ENCODE measurements at regions not wholly inside any gene's neighbourhood (a gene's known extent, or its start where the extent isn't known, plus 50 kb on each side); places are given as distances from the start of the nearest gene placed in this dataset.

GRCh38 chr12:65529106-65529505 lies 250.6 kb downstream of the MSRB3 start:
- TF ChIP-seq, protein P1, sequence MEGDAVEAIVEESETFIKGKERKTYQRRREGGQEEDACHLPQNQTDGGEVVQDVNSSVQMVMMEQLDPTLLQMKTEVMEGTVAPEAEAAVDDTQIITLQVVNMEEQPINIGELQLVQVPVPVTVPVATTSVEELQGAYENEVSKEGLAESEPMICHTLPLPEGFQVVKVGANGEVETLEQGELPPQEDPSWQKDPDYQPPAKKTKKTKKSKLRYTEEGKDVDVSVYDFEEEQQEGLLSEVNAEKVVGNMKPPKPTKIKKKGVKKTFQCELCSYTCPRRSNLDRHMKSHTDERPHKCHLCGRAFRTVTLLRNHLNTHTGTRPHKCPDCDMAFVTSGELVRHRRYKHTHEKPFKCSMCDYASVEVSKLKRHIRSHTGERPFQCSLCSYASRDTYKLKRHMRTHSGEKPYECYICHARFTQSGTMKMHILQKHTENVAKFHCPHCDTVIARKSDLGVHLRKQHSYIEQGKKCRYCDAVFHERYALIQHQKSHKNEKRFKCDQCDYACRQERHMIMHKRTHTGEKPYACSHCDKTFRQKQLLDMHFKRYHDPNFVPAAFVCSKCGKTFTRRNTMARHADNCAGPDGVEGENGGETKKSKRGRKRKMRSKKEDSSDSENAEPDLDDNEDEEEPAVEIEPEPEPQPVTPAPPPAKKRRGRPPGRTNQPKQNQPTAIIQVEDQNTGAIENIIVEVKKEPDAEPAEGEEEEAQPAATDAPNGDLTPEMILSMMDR (IDR thresholded peaks at IDR 0.05) = no peak
- TF ChIP-seq POLR2A (IDR thresholded peaks at IDR 0.05) = no peak
